T-helper 17 cell (primary cell): ENCODE measurements at regions not wholly inside any gene's neighbourhood (a gene's known extent, or its start where the extent isn't known, plus 50 kb on each side); places are given as distances from the start of the nearest gene placed in this dataset.
"Not testable (repeated sequence)": the region's sequence is repeated elsewhere in the genome, so short reads cannot be mapped to it uniquely, and the experiment has no call there.

ENCODE experiments used
- ATAC-seq: fragments of 150-1000 bp; cut with Tn5 transposase; 2 replicates; pipeline ENCODE4 v1.10.0; 2021; ENCODE audit warnings: mild to moderate bottlenecking, moderate library complexity
- DNase-seq, 3 donors: peaks; one replicate each; pipeline versions ENCODE4 v3.0.0 to v3.0.0-alpha.2; 2020 to 2021
- H3K9me3 ChIP-seq: one replicate; pipeline ENCODE4 v1.7.0; 2013; ENCODE audit warnings: low read length, mild to moderate bottlenecking; ENCODE audit not compliant: control insufficient read depth, poor library complexity, severe bottlenecking
- H3K27ac Mint-ChIP-seq: one replicate; pipeline ENCODE4 v1.8.0; 2022; ENCODE audit warnings: mild to moderate bottlenecking, moderate library complexity, mixed read lengths
- H3K27me3 Mint-ChIP-seq: one replicate; pipeline ENCODE4 v1.8.0; 2022; ENCODE audit warnings: mixed read lengths
- H3K36me3 Mint-ChIP-seq: one replicate; pipeline ENCODE4 v1.8.0; 2022; ENCODE audit warnings: low read depth, mixed read lengths
- H3K4me1 Mint-ChIP-seq: one replicate; pipeline ENCODE4 v1.8.0; 2022; ENCODE audit warnings: mild to moderate bottlenecking, mixed read lengths
- H3K4me3 Mint-ChIP-seq: one replicate; pipeline ENCODE4 v1.8.0; 2022; ENCODE audit warnings: mild to moderate bottlenecking, moderate library complexity, mixed read lengths

DNA sequence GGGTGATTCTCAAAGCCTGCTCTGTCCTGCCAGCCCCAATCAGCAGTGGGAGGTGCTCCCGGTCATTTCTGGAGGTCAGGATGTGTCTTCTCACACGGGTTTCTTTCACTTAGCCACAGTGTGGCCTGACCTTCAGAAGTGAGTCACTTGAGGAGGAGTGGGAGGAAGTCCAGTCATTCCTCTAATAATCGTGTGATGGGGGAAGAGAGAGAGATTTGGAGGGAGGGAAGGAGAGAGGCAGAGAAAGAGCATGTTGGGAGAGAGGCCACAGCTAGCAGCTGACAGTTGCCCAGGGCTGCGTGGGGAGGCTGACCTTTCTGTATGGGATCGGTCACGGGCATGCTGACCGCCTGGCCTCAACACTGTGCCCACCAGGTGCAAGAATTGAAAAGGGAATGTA is 139.9 kb downstream of the NPIPB11 start:
- not testable (repeated sequence) for H3K27ac Mint-ChIP-seq, ATAC-seq, DNase-seq, H3K27me3 Mint-ChIP-seq, H3K4me1 Mint-ChIP-seq, H3K36me3 Mint-ChIP-seq, H3K9me3 ChIP-seq
- H3K4me3 Mint-ChIP-seq, result peak overlapping the region; percentile 45

DNA sequence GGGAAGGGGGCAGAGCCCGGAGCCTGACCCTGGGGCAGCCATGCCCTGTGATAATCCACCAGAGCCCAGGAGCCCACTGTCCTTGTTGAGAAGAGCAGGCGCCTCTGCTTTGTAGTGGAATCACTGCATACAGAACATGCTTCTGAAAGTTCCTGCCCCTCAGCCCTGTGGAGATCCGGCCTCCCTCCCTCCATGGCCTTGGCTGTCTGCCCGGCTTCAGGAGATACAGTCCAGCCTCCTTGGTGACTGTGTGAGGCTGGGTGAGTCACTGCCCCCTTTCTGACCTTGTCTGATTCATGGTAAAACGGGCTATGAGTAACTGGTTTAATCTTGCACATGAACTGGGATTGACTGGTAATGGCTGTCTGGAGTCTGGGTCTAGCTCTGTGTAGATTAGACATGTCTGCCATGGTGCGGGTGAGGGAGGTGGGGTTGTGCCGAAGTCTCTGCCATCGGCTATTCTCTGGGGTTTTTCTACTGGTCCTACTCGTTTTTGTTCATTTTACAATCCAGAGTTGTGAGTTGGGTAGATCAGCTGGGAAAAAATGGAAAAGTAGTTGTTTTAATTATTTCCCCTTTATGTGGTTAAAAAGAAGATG is 141.2 kb downstream of the NPIPB11 start:
- peak; percentile 28 for ATAC-seq
- H3K27ac Mint-ChIP-seq, H3K9me3 ChIP-seq, H3K4me3 Mint-ChIP-seq, DNase-seq, H3K36me3 Mint-ChIP-seq, H3K27me3 Mint-ChIP-seq, H3K4me1 Mint-ChIP-seq: not testable (repeated sequence)

GRCh38 chr16:29264080-29264837 is 142.3 kb downstream of the NPIPB11 start:
- H3K27ac Mint-ChIP-seq, H3K27me3 Mint-ChIP-seq, H3K36me3 Mint-ChIP-seq, H3K4me1 Mint-ChIP-seq, ATAC-seq, H3K9me3 ChIP-seq, H3K4me3 Mint-ChIP-seq, DNase-seq: not testable (repeated sequence)

- not testable (repeated sequence) for ATAC-seq, DNase-seq, H3K36me3 Mint-ChIP-seq, H3K4me1 Mint-ChIP-seq, H3K27me3 Mint-ChIP-seq, H3K9me3 ChIP-seq, H3K4me3 Mint-ChIP-seq, H3K27ac Mint-ChIP-seq
Observed at GRCh38 chr16:29262725-29263124, 143.8 kb downstream of the NPIPB11 start.

DNA sequence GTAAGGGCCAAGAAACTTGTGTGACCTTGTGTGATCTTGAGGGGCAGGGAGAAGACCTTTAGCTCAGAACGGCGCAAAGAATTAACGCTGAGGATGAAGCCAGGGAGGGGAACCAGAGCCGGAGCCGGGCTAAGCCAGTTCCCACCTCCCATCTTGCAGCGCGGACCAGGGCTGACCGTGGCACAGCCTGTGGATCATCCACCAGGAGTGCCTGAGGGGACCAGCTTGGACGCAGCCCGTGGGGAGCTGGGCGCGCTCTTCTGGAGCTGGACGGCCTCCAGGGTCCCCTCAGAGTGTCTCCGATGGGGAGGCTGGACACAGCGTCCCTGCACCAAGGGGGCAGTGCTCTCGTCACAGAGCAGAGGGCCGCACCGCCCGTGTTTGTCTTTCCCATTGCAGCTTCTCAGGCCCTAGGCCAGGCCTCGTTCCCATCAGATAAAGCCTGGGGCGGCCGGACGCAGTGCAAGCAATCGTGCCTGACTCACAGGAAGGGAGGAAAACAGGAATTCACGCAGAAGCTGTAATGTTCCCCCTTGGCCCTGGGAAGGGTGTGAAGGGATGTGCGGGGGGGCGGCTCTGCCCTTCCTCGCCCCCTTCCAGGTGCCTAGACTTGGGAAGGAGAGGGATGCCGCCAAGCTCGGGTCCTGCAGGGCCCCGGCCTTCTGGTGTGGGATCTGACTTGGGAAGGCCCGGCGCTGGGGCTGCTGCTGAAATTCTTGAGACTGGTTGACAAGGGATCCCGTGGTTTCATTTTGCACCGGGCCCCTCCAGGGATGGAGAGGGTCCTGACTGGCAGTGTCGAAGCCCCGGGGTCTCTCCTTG is 144.9 kb downstream of the NPIPB11 start:
- H3K27ac Mint-ChIP-seq, H3K4me3 Mint-ChIP-seq, H3K9me3 ChIP-seq, H3K36me3 Mint-ChIP-seq, H3K27me3 Mint-ChIP-seq, DNase-seq, ATAC-seq, H3K4me1 Mint-ChIP-seq: not testable (repeated sequence)

DNA sequence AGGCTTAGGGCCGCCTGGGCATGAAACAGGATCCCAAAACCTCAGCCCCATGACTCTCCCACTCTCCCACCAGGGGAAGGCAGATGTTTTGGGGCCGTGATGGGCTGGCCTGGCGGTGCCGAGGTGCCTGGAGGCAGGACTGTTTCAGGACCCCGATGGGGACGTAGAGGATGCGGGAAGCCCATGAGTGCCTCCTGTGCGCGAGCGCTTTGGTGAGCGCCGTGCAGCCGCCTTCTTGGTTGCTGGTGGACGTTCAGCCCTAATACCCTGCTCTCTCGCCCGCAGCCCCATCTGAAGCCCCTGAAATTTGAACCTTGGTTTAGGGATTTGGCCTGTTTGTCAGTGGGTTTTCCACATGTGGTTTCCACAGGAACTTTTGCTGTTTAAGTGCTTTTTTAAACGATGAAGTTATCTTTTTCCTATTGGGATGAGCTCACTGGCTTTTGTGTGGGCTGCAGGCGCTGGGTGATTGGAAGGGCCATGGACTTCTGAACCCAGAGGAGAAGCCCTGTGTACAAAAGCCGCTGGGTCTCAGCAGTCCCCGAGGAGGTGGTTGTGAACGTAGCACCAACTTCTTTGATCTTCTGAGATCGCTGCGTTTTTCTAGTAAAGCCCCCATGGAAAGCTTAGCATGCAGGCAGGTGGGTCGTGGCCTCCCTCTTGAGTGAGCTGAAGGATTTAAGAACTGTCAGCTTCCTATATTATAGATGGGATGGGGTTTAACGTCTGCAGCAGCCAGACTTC is 145.7 kb downstream of the NPIPB11 start:
- not testable (repeated sequence) for H3K4me1 Mint-ChIP-seq, DNase-seq, H3K4me3 Mint-ChIP-seq, H3K9me3 ChIP-seq, H3K36me3 Mint-ChIP-seq, ATAC-seq, H3K27ac Mint-ChIP-seq, H3K27me3 Mint-ChIP-seq

DNA sequence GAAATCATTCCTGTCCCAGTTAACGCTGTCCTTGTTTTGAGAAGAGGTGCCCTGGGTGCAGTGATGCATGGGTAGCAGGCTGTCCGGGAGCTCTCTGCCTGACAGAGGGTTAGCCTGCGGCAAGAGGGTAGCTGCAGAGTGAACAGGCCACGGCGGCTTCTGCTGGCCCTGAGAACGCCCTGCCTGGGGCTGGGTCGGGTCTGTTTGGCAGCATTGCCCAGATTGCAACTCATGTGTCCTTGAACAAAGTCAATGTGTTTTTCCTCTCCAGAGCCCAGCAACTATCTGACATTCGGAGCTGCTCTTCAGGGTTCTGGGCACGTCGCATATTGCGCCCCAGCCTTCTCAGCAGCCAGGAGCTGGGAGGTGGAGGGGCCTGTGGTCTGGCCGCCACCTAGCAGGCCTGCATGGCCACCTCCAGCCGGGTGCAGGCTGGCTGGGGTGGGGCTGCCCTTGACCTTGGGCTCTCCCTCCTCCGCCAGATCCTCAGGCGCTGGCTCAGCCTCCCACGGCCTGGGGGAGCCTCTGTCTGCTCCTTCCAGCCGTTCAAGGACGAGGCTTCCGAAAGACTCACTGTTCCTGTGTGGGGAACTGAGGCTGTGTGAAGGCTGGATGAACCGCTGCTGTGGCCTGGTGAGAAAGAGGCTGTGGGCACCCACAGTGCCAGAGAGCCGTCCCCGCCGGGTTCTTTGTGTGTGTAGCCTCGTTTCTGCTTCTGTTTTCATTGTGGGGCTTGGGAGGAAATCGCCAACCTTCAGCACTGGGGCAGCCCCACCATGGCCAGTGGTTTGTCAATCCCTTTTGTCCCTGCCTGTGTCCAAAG is 146.7 kb downstream of the NPIPB11 start:
- not testable (repeated sequence) for H3K9me3 ChIP-seq, H3K36me3 Mint-ChIP-seq, DNase-seq, H3K27me3 Mint-ChIP-seq, H3K4me1 Mint-ChIP-seq, H3K4me3 Mint-ChIP-seq, H3K27ac Mint-ChIP-seq, ATAC-seq

DNA sequence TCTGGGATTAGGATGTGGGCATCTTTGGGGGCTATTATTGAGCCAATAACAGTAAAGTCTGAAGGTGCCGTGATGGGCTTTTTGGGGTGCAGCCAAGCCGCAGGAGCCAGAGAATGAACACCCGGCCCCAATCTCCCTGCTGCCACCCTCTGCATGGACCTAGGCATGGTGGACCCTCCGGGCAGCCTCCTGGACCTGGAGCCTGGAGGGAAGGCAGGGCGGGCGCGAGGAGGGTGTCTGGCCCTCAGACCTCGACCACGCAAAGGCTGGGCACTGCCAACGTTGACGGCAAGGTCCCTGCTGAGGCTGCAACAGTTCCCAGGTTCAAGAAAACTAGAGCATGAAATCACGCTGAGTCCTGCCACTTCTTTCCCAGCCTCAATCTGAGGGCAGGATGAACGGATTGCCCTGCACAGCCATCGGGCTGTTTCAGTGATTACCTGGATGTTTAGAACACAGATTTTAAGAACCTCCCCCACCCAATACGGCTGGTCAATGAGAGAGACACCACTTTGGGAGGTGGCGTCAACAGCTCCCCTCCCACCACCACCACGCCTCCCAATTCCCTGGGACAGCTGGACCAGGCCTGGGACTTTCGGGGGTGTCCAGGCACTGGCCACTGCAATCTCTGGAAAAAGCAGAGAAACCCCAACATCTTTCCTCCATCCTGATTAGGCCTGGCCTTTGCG is 147.4 kb downstream of the NPIPB11 start:
- ATAC-seq, DNase-seq, H3K9me3 ChIP-seq, H3K4me1 Mint-ChIP-seq, H3K4me3 Mint-ChIP-seq, H3K27me3 Mint-ChIP-seq, H3K27ac Mint-ChIP-seq, H3K36me3 Mint-ChIP-seq: not testable (repeated sequence)

DNA sequence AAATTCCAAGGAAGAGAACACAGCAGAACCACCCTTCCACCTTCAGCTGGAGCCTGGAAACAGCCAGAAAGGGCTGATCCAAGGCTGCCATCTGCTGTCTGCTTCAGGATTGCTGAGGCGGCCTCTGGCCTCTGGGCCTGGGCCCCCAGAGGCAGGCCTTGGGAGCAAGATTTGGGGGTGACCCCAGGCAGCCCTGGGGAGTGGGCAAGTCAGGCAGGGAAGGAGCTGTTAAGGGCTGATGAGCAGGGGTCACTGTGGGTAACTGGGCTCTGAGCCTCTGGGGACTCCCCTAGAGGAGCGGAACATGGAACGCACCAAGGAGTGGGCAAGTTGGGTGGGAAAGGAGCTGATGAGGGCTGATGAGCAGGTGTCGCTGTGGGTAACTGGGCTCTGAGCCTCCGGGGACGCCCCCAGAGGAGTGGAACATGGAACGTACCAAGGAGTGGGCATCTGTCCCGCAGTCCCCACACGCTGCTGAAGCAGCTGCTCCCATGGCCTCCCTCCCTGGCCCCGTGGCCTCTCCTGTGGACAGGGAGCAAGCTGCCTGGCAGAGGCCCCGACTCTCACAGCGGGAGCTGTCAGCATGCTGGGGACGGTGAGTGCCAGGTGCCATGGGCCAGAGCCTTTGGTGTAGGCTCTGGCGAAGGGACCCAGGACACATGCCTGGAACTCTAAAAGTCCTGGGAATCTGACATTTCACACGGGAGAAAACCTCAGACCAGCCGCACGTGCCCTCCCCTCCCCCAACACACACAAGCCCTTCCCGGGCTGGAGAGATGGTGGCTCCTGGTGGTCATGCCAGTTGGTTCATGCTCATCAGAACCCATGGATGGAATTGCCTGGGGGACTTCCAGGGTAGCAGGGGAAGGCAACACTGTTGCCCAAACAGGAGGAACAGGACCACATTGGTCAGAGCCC is 148.8 kb downstream of the NPIPB11 start:
- H3K4me1 Mint-ChIP-seq, DNase-seq, H3K4me3 Mint-ChIP-seq, H3K9me3 ChIP-seq, ATAC-seq, H3K36me3 Mint-ChIP-seq, H3K27me3 Mint-ChIP-seq, H3K27ac Mint-ChIP-seq: not testable (repeated sequence)

- Mint-ChIP-seq H3K36me3 (peaks cover 2% of the 10 kb centered on the region), H3K4me3 (no peak overlapping the region), H3K27ac (no peak overlapping the region), H3K4me1 (no peaks in the 10 kb centered on the region), H3K27me3 (no peaks in the 10 kb centered on the region)
- ATAC-seq (no peak), DNase-seq (no peak)
- no peaks in the 10 kb centered on the region for H3K9me3 ChIP-seq
Observed at GRCh38 chr16:29256501-29256981, 150.0 kb downstream of the NPIPB11 start.

DNA sequence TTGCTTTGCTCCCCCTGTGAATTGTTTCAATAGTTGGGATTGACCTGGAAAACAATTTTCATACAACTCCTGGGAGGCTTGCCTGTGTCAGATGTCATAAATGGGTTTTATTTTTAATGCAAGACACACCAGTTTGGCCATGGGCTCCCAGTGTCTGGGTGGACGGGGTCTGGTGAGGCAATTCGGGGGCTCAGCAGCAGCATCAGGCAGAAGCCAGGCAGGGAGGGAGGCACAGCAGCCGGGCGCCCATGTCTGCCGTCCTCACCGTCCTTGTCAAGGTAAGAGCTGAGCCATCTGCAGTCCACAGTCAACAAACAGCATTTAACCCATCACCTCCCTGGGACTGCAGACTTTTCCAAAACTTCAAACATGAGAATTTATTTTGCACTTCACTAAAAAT is 150.6 kb downstream of the NPIPB11 start:
- H3K27me3 Mint-ChIP-seq, result not testable (repeated sequence)

More for the DNA sequence above, 150.6 kb downstream of the NPIPB11 start:
- not testable (repeated sequence) for H3K4me3 Mint-ChIP-seq, H3K4me1 Mint-ChIP-seq, H3K9me3 ChIP-seq, H3K27ac Mint-ChIP-seq, H3K36me3 Mint-ChIP-seq, DNase-seq, ATAC-seq
